NK-92 treated with Interleukin-12 subunit alpha and Interleukin-12 subunit beta, amount 100 ng/mL, for 24 hours (cell line): ENCODE measurements at regions not wholly inside any gene's neighbourhood (a gene's known extent, or its start where the extent isn't known, plus 50 kb on each side); places are given as distances from the start of the nearest gene placed in this dataset.
A peak's percentile ranks its signal among the peaks of the same experiment; 100 is the strongest.
"Not testable (repeated sequence)": the region's sequence is repeated elsewhere in the genome, so short reads cannot be mapped to it uniquely, and the experiment has no call there.

Source experiments
- DNase-seq: peaks from one replicate; lab custom pipeline; 2025; lab: John Stamatoyannopoulos, UW

- no peak for DNase-seq
Observed at GRCh38 chr2:136282251-136282650, 164.3 kb upstream of the CXCR4 start.

- DNase-seq = peak; percentile 8
Observed at GRCh38 chr2:136281281-136282114, 163.5 kb upstream of the CXCR4 start.

GRCh38 chr2:136266346-136266745, 148.4 kb upstream of the CXCR4 start:
- DNase-seq = not testable (repeated sequence)

- no peak for DNase-seq
Observed at GRCh38 chr2:136259551-136259950, 141.6 kb upstream of the CXCR4 start.

DNA sequence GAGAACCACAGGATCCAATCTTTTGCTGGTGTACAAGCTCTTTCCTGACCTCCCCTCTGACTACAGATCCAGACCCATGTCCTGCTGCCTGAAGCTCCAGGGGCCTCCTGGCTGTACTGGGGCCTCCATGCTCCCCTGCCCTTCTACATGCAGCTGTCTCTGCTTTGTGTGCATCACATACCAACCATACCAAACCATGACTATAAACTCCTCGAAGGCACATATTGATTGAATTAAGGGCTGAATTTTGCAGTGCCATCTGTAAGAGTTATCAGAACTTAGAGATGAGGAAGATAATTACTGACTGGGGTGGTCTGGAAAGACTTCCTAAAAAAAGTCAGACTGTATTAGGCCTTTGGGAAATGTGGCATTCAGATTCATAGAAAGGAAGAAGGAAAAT, 139.9 kb upstream of the CXCR4 start:
- no peak for DNase-seq

GRCh38 chr2:136255648-136256461, 137.9 kb upstream of the CXCR4 start:
- DNase-seq = no peak

DNA sequence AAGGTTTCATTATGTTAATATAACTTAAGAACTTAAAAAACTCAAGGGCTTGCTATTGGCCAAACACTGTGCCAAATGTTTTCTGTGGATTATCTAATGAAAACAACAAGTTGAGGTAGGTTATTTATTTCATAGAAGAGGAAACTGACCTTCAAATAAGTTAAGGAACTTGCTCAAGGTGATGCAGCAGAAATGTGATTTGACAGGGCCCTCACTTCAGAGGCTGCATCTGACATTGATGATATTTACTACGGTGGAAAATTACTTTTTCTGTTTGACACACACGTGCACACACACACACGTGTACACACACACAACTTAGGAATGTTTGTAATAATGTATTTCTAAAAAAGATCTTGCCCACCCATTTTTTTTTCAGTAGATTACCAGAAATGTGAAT, 137.2 kb upstream of the CXCR4 start:
- no peak for DNase-seq

DNA sequence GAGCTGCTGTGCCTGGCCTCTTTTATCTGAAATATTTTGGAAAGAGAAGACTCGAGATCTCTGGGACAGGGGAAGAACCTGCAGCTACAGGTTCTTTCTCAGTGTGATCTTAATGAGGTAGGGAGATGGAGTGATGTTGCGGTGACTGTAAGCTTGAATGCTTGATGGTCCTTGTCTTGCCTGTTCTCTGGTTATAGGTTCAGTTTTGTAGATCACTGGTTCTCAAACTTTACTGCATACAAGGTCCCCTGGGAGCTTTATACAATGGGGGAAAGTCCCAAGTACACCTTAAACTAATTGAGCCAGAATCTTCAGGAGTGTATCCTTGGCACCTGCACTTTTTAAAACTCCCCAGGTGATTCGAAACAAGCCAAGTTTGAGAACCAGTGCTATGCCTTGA, 136.7 kb upstream of the CXCR4 start:
- no peak for DNase-seq

DNA sequence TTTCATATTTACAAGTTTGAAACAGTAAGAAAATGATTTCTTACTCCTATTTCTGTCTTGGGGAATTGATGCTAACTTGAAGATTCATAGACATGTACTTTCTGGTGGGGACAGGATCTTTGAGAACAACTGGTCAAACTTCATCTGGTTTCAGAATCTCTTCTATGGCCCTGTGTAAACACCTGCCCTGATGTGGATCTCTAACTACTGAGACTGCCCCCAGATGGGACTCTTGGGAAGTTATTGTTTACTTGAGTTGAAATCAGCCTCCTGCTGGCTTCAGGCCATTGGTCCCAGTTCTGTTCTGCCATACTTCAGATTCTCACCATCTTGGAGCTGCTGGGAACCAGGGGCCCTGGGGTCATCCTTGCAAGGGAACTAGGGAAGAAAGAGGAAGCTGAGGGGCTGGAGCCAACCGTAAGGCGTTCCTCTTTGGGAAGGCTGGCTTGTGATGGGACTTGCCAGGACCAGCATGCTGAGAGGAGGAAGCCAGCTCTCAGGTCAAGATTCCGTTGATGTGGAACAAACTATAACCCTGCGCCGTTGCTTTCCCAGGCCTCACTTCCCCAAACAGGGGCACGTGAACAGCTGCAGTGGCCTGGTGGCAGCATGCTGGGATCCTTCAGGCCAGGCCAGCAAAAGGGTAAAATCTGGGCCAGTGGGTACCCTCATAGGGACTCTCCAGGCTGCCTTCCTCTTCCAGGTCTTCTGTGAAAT, 135.5 kb upstream of the CXCR4 start:
- DNase-seq = no peak

GRCh38 chr2:136251885-136252585, 134.1 kb upstream of the CXCR4 start:
- DNase-seq = no peak

- DNase-seq = no peak
Observed at GRCh38 chr2:136251197-136251884, 133.4 kb upstream of the CXCR4 start.

DNA sequence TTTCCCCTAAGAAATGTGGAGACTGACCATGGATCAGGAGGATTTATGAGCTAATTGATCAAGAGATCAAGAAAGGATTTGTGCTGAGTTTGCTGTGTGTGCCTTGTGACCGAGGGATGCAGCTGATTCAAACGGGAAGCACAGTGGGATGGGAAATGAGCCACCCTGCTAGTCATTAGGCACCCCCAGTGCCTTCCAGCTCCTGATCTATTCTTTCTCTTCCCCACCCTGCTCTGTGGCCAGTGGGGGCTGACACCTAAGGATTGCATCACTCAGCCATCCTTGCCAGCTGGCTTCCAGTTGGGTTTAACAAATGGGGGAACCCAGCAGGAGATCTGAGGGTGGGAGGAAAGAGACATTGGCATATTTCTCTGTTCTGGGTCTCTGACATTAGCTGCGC, 132.2 kb upstream of the CXCR4 start:
- DNase-seq = no peak

GRCh38 chr2:136248907-136249306, 131.0 kb upstream of the CXCR4 start:
- no peak for DNase-seq

- DNase-seq = no peak
Observed at GRCh38 chr2:136248242-136248641, 130.3 kb upstream of the CXCR4 start.

DNA sequence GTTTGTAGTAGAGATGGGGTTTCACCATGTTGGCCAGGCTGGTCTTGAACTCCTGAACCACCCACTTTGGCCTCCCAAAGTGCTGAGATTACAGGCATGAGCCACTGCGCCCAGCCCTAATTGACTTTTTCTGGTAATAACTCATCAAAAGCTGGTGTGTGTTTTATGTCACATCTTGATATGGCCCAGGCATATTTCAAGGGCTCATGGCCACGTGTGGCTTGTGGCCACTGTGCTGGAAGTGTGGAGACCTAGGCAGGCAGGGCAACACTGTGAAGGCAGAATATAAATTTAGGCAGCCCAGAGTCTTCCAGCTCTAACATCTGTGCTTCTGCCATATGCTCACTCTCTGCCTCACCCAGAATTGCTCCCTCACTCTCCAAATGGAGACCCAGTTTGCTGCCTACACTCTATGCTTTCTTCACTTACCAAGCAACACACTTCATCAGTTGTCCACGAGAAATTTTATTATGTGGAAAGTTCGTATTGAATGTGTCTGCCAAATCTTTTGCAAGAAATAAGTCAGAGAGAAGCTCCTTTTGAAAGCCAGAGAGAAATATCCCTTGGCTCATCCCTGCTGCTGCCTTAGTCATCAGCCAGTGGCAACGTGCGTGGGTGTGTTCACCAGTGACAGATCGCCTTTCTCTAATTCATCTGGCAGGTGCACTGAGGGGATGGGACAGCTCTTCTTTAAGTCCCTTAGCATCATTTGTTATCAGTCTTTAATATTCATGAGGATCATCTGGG, 129.4 kb upstream of the CXCR4 start:
- no peak for DNase-seq

GRCh38 chr2:136246086-136246669, 128.2 kb upstream of the CXCR4 start:
- no peak for DNase-seq

DNA sequence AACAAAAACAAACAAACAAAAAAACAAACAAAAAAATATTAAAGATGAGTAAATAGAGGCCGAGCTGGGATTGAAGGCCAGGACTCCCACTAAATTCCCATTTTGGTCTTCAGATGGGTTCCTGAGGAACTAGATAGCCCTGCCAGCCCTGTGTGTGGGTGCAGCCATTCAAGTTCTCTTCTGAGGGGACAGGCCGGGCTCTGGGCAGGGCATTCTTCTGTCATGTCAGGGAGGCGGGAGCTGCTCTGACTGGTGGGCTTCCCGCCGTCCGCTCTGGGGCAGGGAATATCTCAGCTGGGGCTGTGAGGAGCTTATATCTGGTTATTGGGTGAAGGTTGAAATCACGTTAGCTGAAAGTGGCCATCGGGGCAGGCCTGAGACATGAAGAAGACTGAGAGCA, 127.3 kb upstream of the CXCR4 start:
- no peak for DNase-seq

GRCh38 chr2:136244536-136244885, 126.6 kb upstream of the CXCR4 start:
- DNase-seq = no peak

DNA sequence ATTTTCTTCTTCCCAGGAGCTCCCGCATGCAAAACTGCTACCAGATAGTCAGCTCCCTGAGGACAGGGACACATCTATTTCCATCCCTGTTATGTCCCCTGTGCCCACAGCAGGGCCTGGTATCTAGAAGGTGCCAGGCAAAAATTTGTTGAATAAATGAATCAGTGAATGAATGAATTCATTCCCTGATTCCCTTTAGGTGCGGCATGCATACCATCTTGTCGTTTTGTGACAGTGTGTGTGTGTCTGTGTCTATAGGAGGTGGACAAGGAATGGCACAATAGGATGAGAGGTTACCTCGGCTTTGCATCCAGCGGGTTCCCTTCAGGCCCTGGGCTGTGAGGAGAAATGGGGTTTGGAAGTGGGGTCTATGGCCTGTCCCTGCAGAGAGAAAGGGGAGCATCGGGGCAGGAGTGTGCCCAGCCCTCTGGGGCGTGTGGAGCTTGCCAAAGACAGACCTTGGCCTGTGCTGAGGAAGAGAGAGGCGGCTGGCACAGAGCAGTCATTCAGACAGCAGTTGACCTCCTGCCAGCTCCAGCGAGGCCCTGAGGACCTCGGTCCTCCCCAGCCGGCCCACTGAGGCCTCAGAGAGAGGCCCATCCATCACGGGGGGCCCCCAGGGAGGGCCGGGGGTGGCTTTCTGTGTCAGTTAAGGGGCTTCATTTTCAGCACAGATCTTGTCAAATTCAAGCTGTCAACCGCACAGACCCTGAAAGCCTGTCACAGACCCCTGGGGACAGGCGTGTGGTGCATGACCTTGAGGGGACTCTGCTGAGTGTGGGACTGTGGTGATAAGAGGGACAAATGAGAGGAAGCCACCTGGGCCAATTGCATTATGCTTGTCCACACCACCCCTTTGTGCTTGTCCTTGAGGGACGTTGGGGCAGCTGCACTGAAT, 125.9 kb upstream of the CXCR4 start:
- DNase-seq = no peak
